HCT116 (cell line): ENCODE measurements at regions not wholly inside any gene's neighbourhood (a gene's known extent, or its start where the extent isn't known, plus 50 kb on each side); places are given as distances from the start of the nearest gene placed in this dataset.

Source experiments
- ATAC-seq: fragments of 200-7000 bp; cut with Tn5 transposase; 2 replicates; pipeline ENCODE4 v1.9.1; 2020; ENCODE audit warnings: mild to moderate bottlenecking, moderate library complexity
- BruUV-seq: library from RNA; stranded (reverse); fragments of 400-500 nt; replicated peaks from 2 replicates; lab custom pipeline; 2021; lab: Mats Ljungman, UMichigan
- CTCF ChIA-PET: fragments of 300-600 bp; sonication (Branson Sonifier 250); formaldehyde crosslinking; loops from one replicate; lab custom pipeline; 2021; ENCODE audit warnings: antibody characterized with exemption; lab: Charles Lee
- POLR2A ChIA-PET: fragments of 300-600, 350-600 bp; sonication (Branson Sonifier 250); formaldehyde crosslinking; loops from one replicate; lab custom pipeline; 2021; ENCODE audit warnings: antibody characterized with exemption; lab: Charles Lee
- RAD21 ChIA-PET, 2 experiments: fragments of 300-600 bp; sonication (Branson Sonifier 250); formaldehyde crosslinking; loops; one replicate each; lab custom pipeline; 2023; ENCODE audit warnings: low total read pairs in 2 of 2; ENCODE audit not compliant: uncharacterized antibody in 2 of 2, unreplicated experiment in 2 of 2, low non-redundant PET in 1 of 2; lab: Charles Lee
- DNase-seq: peaks from one replicate; pipeline ENCODE4 v3.0.0-alpha.2; 2010; ENCODE audit warnings: low read depth, low spot score
- H2AFZ ChIP-seq: fragments of 200-600 bp; shearing (Covaris generic), sonication (generic); 2 replicates; pipeline ENCODE4 v1.6.1; 2017; ENCODE audit warnings: low read depth, mixed run types, mixed read lengths, antibody characterized with exemption, low read length; ENCODE audit not compliant: poor library complexity, severe bottlenecking
- H3K27ac ChIP-seq: 2 replicates; pipeline ENCODE4 v1.5.1; 2012; ENCODE audit warnings: low read depth, low read length
- H3K27me3 ChIP-seq: fragments of 200-600 bp; sonication (generic); 2 replicates; pipeline ENCODE4 v1.6.1; 2016; ENCODE audit warnings: mixed run types, low read length, mixed read lengths; ENCODE audit not compliant: insufficient read depth
- H3K36me3 ChIP-seq, 2 experiments: fragments of 200-500 bp in 1 of 2; fragments of 200-600 bp in 1 of 2; sonication (Bioruptor generic) in 1 of 2; sonication (generic) in 1 of 2; 2 replicates each; pipeline versions ENCODE4 v1.5.1 to v1.6.1; 2014 to 2016; ENCODE audit warnings: low read length in 2 of 2, inconsistent platforms in 1 of 2, mixed read lengths in 1 of 2, mixed run types in 1 of 2; ENCODE audit not compliant: insufficient read depth in 2 of 2, control insufficient read depth in 1 of 2
- H3K4me1 ChIP-seq, 2 experiments: fragments of 200-600 bp in 1 of 2; sonication (generic) in 1 of 2; 2 replicates each; pipeline versions ENCODE4 v1.5.1 to v1.6.1; 2012 to 2017; ENCODE audit warnings: low read length in 2 of 2, inconsistent platforms in 1 of 2, mild to moderate bottlenecking in 1 of 2, mixed read lengths in 1 of 2, mixed run types in 1 of 2, moderate library complexity in 1 of 2; ENCODE audit not compliant: insufficient read depth in 2 of 2, control insufficient read depth in 1 of 2
- H3K4me2 ChIP-seq: fragments of 200-600 bp; sonication (generic); 2 replicates; pipeline ENCODE4 v1.6.1; 2017; ENCODE audit warnings: mixed run types, low read length, mixed read lengths
- H3K4me3 ChIP-seq, 2 experiments: fragments of 200-600 bp in 1 of 2; sonication (generic) in 1 of 2; replicated peaks in 1 of 2; 2 replicates each; pipeline ENCODE4 v1.5.1; 2011 to 2016; ENCODE audit warnings: low read length in 2 of 2, control low read depth in 1 of 2, low read depth in 1 of 2, mild to moderate bottlenecking in 1 of 2, mixed read lengths in 1 of 2, mixed run types in 1 of 2
- H3K79me2 ChIP-seq: fragments of 200-600 bp; sonication (generic); 2 replicates; pipeline ENCODE4 v1.6.1; 2017; ENCODE audit warnings: mild to moderate bottlenecking, mixed run types, low read length, moderate library complexity, mixed read lengths; ENCODE audit not compliant: insufficient read depth
- H3K9ac ChIP-seq: fragments of 200-600 bp; sonication (generic); 2 replicates; pipeline ENCODE4 v1.6.1; 2016; ENCODE audit warnings: low read length, mixed read lengths
- H3K9me2 ChIP-seq: fragments of 200-600 bp; sonication (generic), shearing (Covaris generic); 2 replicates; pipeline ENCODE4 v1.6.1; 2017; ENCODE audit warnings: mixed run types, mild to moderate bottlenecking, moderate library complexity; ENCODE audit not compliant: insufficient read depth
- H3K9me3 ChIP-seq, 2 experiments: fragments of 200-500 bp in 1 of 2; fragments of 200-600 bp in 1 of 2; sonication (Bioruptor generic) in 1 of 2; sonication (generic) in 1 of 2; 2 replicates each; pipeline ENCODE4 v1.6.1; 2014 to 2017; ENCODE audit warnings: low read length in 2 of 2, mixed read lengths in 2 of 2, inconsistent platforms in 1 of 2, low read depth in 1 of 2, mild to moderate bottlenecking in 1 of 2, mixed run types in 1 of 2, moderate library complexity in 1 of 2; ENCODE audit not compliant: control insufficient read depth in 1 of 2, insufficient read depth in 1 of 2
- H4K20me1 ChIP-seq: fragments of 200-600 bp; sonication (generic), shearing (Covaris generic); 2 replicates; pipeline ENCODE4 v1.6.1; 2017; ENCODE audit warnings: mixed run types, mild to moderate bottlenecking, moderate library complexity; ENCODE audit not compliant: insufficient read depth
- CEBPB ChIP-seq: IDR thresholded peaks from 2 replicates; pipeline ENCODE4 v1.6.1; 2012; ENCODE audit warnings: low read depth
- EZH2phosphoT487 ChIP-seq: fragments of 200-600 bp; IDR thresholded peaks from 2 replicates; pipeline ENCODE4 v1.6.1; 2018; ENCODE audit warnings: antibody characterized with exemption, borderline replicate concordance
- REST ChIP-seq: IDR thresholded peaks from 2 replicates; pipeline ENCODE4 v1.6.1; 2012; ENCODE audit warnings: low read depth
- SIN3A ChIP-seq: IDR thresholded peaks from 2 replicates; pipeline ENCODE4 v1.6.1; 2012; ENCODE audit warnings: low read depth
- TCF7L2 ChIP-seq: IDR thresholded peaks from 2 replicates; pipeline ENCODE4 v1.7.0; 2011; ENCODE audit warnings: borderline replicate concordance, inconsistent platforms; ENCODE audit not compliant: insufficient read depth, insufficient read length; ENCODE audit errors: extremely low read depth
- YY1 ChIP-seq: IDR thresholded peaks from 2 replicates; pipeline ENCODE4 v1.6.1; 2011; ENCODE audit warnings: low read length, low read depth, moderate library complexity, mild to moderate bottlenecking; ENCODE audit not compliant: insufficient replicate concordance; ENCODE audit errors: extremely low read depth
- intact Hi-C: fragments of 100-400 bp; cut with micrococcal nuclease; formaldehyde crosslinking; loops from 2 replicates; pipeline ENCODE4 v1.10.0; 2022

GRCh38 chr5:62732677-62733121, 154.1 kb downstream of the LRRC70 start:
- Histone ChIP-seq H3K9me2 (no peaks in the 10 kb centered on the region), H3K27ac (no peak overlapping the region), H3K4me3 (no peak overlapping the region), H3K36me3 (no peaks in the 10 kb centered on the region), H4K20me1 (no peaks in the 10 kb centered on the region), H3K9ac (no peak overlapping the region), H2AFZ (no peak overlapping the region), H3K27me3 (0 out of 2 replicates have a peak, but pooled peaks cover 15% of the 10 kb centered on the region), H3K4me1 (no peaks in the 10 kb centered on the region), H3K4me2 (no peak overlapping the region), H3K9me3 (no peaks in the 10 kb centered on the region), H3K79me2 (no peaks in the 10 kb centered on the region)
- ATAC-seq (no peak), DNase-seq (no peak)
- intact Hi-C loops, result no loop called here
- CTCF ChIA-PET, result no interaction called here
- RAD21 ChIA-PET, result no interaction called here
- TF ChIP-seq YY1, result no peak
- no peak for TF ChIP-seq REST
- TF ChIP-seq TCF7L2, result no peak
- TF ChIP-seq CEBPB, result no peak
- no peak for TF ChIP-seq EZH2phosphoT487
- no peak for TF ChIP-seq SIN3A
- POLR2A ChIA-PET, result no interaction called here
- BruUV-seq, result no TSS peak
